Liver (tissue), 8 donors: ENCODE measurements at regions not wholly inside any gene's neighbourhood (a gene's known extent, or its start where the extent isn't known, plus 50 kb on each side); places are given as distances from the start of the nearest gene placed in this dataset.

Experiments
- DNase-seq: peaks from one replicate; pipeline ENCODE4 v3.0.0-alpha.2; 2017; ENCODE audit warnings: low spot score
- H3K27ac ChIP-seq, 2 donors: one replicate each; pipeline ENCODE4 v1.7.0; 2013; ENCODE audit warnings: inconsistent platforms in 2 of 2, low read length in 2 of 2, control low read depth in 1 of 2, low read depth in 1 of 2, mild to moderate bottlenecking in 1 of 2
- H3K27me3 ChIP-seq, 4 donors: one replicate each; pipeline versions ENCODE4 v1.6.1 to v1.7.0; 2013; ENCODE audit warnings: low read length in 3 of 4, inconsistent platforms in 1 of 4, mild to moderate bottlenecking in 1 of 4, moderate library complexity in 1 of 4; ENCODE audit not compliant: control insufficient read depth in 4 of 4, insufficient read depth in 4 of 4
- H3K36me3 ChIP-seq, 4 donors: one replicate each; pipeline versions ENCODE4 v1.6.1 to v1.7.0; 2013; ENCODE audit warnings: low read length in 3 of 4, mild to moderate bottlenecking in 3 of 4, low read depth in 1 of 4, moderate library complexity in 1 of 4; ENCODE audit not compliant: control insufficient read depth in 4 of 4, insufficient read depth in 3 of 4
- H3K4me1 ChIP-seq, 4 donors: one replicate each; pipeline versions ENCODE4 v1.6.1 to v1.7.0; 2013; ENCODE audit warnings: low read length in 3 of 4, mild to moderate bottlenecking in 3 of 4, moderate library complexity in 1 of 4; ENCODE audit not compliant: control insufficient read depth in 4 of 4, insufficient read depth in 4 of 4
- H3K4me3 ChIP-seq, 3 donors: one replicate each; pipeline versions ENCODE4 v1.6.1 to v1.7.0; 2013; ENCODE audit warnings: low read length in 3 of 3, control low read depth in 1 of 3, low read depth in 1 of 3, mild to moderate bottlenecking in 1 of 3
- H3K9ac ChIP-seq, 2 donors: one replicate each; pipeline ENCODE4 v1.7.0; 2013; ENCODE audit warnings: low read length in 2 of 2, mild to moderate bottlenecking in 2 of 2, moderate library complexity in 2 of 2, control low read depth in 1 of 2, low read depth in 1 of 2
- H3K9me3 ChIP-seq, 4 donors: one replicate each; pipeline versions ENCODE4 v1.6.1 to v1.7.0; 2013; ENCODE audit warnings: low read length in 3 of 4; ENCODE audit not compliant: control insufficient read depth in 4 of 4
- CTCF ChIP-seq: fragments of 150-350 bp; IDR thresholded peaks from 2 replicates; pipeline ENCODE4 v1.5.1; 2017; ENCODE audit warnings: improper control_type of control experiment, low read depth, low read length; ENCODE audit not compliant: missing input control
- EGR1 ChIP-seq, 2 donors: IDR thresholded peaks; 2 replicates each; pipeline ENCODE4 v1.6.1; 2016 to 2018; ENCODE audit warnings: antibody characterized with exemption in 2 of 2, low read depth in 2 of 2
- FOXA1 ChIP-seq: IDR thresholded peaks from 2 replicates; pipeline ENCODE4 v1.6.1; 2016; ENCODE audit warnings: antibody characterized with exemption
- FOXA2 ChIP-seq: IDR thresholded peaks from 2 replicates; pipeline ENCODE4 v1.6.1; 2016; ENCODE audit warnings: antibody characterized with exemption
- GABPA ChIP-seq, 2 donors: IDR thresholded peaks in 1 of 2; conservative IDR thresholded peaks in 1 of 2; 2 replicates each; pipeline ENCODE4 v1.6.1; 2016; ENCODE audit warnings: antibody characterized with exemption in 2 of 2, mild to moderate bottlenecking in 1 of 2, moderate library complexity in 1 of 2
- HNF4A ChIP-seq, 2 donors: conservative IDR thresholded peaks; 2 replicates each; pipeline ENCODE4 v1.6.1; 2016; ENCODE audit warnings: antibody characterized with exemption in 2 of 2, mild to moderate bottlenecking in 2 of 2
- HNF4G ChIP-seq: IDR thresholded peaks from 2 replicates; pipeline ENCODE4 v1.6.1; 2016; ENCODE audit warnings: antibody characterized with exemption
- JUND ChIP-seq, 2 donors: IDR thresholded peaks; 2 replicates each; pipeline ENCODE4 v1.6.1; 2016; ENCODE audit warnings: antibody characterized with exemption in 2 of 2
- MAX ChIP-seq: IDR thresholded peaks from 2 replicates; pipeline ENCODE4 v1.6.1; 2016; ENCODE audit warnings: antibody characterized with exemption
- NR2F2 ChIP-seq: IDR thresholded peaks from 2 replicates; pipeline ENCODE4 v1.6.1; 2016; ENCODE audit warnings: antibody characterized with exemption
- RXRA ChIP-seq, 2 donors: IDR thresholded peaks; 2 replicates each; pipeline ENCODE4 v1.6.1; 2017 to 2018; ENCODE audit warnings: antibody characterized with exemption in 2 of 2, mild to moderate bottlenecking in 1 of 2
- SP1 ChIP-seq: IDR thresholded peaks from 2 replicates; pipeline ENCODE4 v1.6.1; 2018; ENCODE audit warnings: antibody characterized with exemption, mild to moderate bottlenecking
- TAF1 ChIP-seq: conservative IDR thresholded peaks from 2 replicates; pipeline ENCODE4 v1.6.1; 2016; ENCODE audit warnings: antibody characterized with exemption, mild to moderate bottlenecking
- YY1 ChIP-seq: IDR thresholded peaks from 2 replicates; pipeline ENCODE4 v1.6.1; 2016; ENCODE audit warnings: antibody characterized with exemption, mild to moderate bottlenecking
- WGBS: extraction: QIAGEN DNeasy Blood & Tissue Kit; methylation state at CpG from one replicate; pipeline ENCODE4 v1.1.7; 2013; 5-methylcytosine and 5-hydroxymethylcytosine counted together
- TF ChIP-seq, protein P1 (sequence below): IDR thresholded peaks from 2 replicates; pipeline ENCODE4 v1.6.1; 2016; ENCODE audit warnings: antibody characterized with exemption
- TF ChIP-seq, protein P2 (sequence below): IDR thresholded peaks from 2 replicates; pipeline ENCODE4 v1.6.1; 2016; ENCODE audit warnings: antibody characterized with exemption
- TF ChIP-seq, protein P3 (sequence below): IDR thresholded peaks from 2 replicates; pipeline ENCODE4 v1.6.1; 2016; ENCODE audit warnings: antibody characterized with exemption, mild to moderate bottlenecking
- donor health status: healthy.
- donor health status: healthy.
- donor health status: healthy.
- donor health status: healthy.
- donor health status: healthy.

- no peaks in the 10 kb centered on the region for H3K27me3 ChIP-seq
- no peak for DNase-seq
- TF ChIP-seq, protein P1, sequence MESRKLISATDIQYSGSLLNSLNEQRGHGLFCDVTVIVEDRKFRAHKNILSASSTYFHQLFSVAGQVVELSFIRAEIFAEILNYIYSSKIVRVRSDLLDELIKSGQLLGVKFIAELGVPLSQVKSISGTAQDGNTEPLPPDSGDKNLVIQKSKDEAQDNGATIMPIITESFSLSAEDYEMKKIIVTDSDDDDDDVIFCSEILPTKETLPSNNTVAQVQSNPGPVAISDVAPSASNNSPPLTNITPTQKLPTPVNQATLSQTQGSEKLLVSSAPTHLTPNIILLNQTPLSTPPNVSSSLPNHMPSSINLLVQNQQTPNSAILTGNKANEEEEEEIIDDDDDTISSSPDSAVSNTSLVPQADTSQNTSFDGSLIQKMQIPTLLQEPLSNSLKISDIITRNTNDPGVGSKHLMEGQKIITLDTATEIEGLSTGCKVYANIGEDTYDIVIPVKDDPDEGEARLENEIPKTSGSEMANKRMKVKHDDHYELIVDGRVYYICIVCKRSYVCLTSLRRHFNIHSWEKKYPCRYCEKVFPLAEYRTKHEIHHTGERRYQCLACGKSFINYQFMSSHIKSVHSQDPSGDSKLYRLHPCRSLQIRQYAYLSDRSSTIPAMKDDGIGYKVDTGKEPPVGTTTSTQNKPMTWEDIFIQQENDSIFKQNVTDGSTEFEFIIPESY: no peak
- TF ChIP-seq NR2F2 (no peak), EGR1 (IDR thresholded peaks at IDR 0.05; ENCODE audit: low read depth in 2 of 2) (no peak), TAF1 (no peak), RXRA (IDR thresholded peaks at IDR 0.05) (no peak)
- TF ChIP-seq, protein P2, sequence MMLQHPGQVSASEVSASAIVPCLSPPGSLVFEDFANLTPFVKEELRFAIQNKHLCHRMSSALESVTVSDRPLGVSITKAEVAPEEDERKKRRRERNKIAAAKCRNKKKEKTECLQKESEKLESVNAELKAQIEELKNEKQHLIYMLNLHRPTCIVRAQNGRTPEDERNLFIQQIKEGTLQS: no peak
- no peaks in the 10 kb centered on the region for H3K36me3 ChIP-seq
- H3K9ac ChIP-seq: no peak overlapping the region
- 69% methylated on average over 2 of the region's 2 CpGs for WGBS
- no peaks in the 10 kb centered on the region for H3K9me3 ChIP-seq
- H3K4me1 ChIP-seq: no peaks in the 10 kb centered on the region
- no peak overlapping the region for H3K27ac ChIP-seq
- no peak overlapping the region for H3K4me3 ChIP-seq
Observed at GRCh38 chr16:65624229-65624628, 502.4 kb upstream of the CDH11 start.

- Histone ChIP-seq H3K27ac (no peak overlapping the region), H3K4me1 (no peaks in the 10 kb centered on the region), H3K4me3 (no peak overlapping the region), H3K27me3 (peaks cover 0 to 5% (median 0%) of the 10 kb centered on the region in 4 donors), H3K36me3 (no peaks in the 10 kb centered on the region), H3K9ac (no peak overlapping the region), H3K9me3 (no peaks in the 10 kb centered on the region)
- TF ChIP-seq MAX (no peak), FOXA1 (no peak), NR2F2 (no peak), SP1 (no peak), RXRA (IDR thresholded peaks at IDR 0.05) (no peak), JUND (IDR thresholded peaks at IDR 0.05) (no peak), HNF4A (conservative IDR thresholded peaks at IDR 0.05) (no peak), CTCF (no peak), EGR1 (IDR thresholded peaks at IDR 0.05; ENCODE audit: low read depth in 2 of 2) (no peak), GABPA (IDR thresholded peaks at IDR 0.05 in 1 of 2, conservative IDR thresholded peaks at IDR 0.05 in 1 of 2) (no peak), HNF4G (no peak), FOXA2 (no peak), YY1 (no peak), TAF1 (no peak)
- TF ChIP-seq, protein P2: no peak
- TF ChIP-seq, protein P1: no peak
- TF ChIP-seq, protein P3, sequence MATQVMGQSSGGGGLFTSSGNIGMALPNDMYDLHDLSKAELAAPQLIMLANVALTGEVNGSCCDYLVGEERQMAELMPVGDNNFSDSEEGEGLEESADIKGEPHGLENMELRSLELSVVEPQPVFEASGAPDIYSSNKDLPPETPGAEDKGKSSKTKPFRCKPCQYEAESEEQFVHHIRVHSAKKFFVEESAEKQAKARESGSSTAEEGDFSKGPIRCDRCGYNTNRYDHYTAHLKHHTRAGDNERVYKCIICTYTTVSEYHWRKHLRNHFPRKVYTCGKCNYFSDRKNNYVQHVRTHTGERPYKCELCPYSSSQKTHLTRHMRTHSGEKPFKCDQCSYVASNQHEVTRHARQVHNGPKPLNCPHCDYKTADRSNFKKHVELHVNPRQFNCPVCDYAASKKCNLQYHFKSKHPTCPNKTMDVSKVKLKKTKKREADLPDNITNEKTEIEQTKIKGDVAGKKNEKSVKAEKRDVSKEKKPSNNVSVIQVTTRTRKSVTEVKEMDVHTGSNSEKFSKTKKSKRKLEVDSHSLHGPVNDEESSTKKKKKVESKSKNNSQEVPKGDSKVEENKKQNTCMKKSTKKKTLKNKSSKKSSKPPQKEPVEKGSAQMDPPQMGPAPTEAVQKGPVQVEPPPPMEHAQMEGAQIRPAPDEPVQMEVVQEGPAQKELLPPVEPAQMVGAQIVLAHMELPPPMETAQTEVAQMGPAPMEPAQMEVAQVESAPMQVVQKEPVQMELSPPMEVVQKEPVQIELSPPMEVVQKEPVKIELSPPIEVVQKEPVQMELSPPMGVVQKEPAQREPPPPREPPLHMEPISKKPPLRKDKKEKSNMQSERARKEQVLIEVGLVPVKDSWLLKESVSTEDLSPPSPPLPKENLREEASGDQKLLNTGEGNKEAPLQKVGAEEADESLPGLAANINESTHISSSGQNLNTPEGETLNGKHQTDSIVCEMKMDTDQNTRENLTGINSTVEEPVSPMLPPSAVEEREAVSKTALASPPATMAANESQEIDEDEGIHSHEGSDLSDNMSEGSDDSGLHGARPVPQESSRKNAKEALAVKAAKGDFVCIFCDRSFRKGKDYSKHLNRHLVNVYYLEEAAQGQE: no peak
- DNase-seq: no peak
- WGBS: 71% methylated on average over 4 of the region's 4 CpGs
Observed at GRCh38 chr16:65622871-65623270, 501.0 kb upstream of the CDH11 start.
